ENCODE measurements at regions not wholly inside any gene's neighbourhood (a gene's known extent, or its start where the extent isn't known, plus 50 kb on each side); places are given as distances from the start of the nearest gene placed in this dataset.

GRCh38 chr6:129932321-129932720 lies 71.2 kb upstream of the TMEM244 start:
- TF ChIP-seq POLR2A (IDR thresholded peaks at IDR 0.05): no peak
- TF ChIP-seq CTCF (IDR thresholded peaks at IDR 0.05): no peak
